ENCODE measurements at regions not wholly inside any gene's neighbourhood (a gene's known extent, or its start where the extent isn't known, plus 50 kb on each side); places are given as distances from the start of the nearest gene placed in this dataset.

DNA sequence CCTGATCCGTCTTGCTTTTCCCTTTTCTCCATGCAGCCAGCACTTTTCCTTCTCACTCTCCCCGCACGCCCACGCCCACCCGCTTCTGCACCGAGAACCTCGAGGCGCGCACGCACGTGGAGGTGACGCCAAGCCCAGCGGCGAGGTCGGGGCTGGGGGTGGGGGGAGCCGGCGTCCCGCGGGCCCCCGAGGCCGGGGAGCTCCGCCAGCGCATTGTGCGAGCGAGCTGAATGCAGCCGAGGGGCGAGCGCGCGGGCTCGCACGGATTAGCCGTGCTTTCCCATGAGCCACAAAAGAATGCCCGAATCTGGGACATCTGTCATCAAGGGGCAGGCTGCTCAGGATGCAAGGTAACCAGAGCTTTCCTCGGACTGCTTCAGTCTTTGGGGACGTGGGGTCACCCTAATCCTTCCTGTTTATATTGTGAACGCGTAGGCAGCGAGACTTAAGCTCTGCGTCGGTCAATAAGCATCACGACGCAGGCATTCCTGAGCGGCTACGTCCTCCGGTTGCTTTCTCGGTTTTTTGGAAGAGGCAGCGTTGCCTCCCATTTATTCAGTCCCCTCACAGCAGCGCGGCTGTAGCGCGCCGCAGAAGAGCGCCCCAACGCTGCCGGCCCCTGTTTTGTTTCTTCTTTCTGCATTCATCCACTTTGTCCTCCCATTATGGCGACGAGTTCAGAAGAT is 67.3 kb upstream of the AKT3 start:
- no peak for TF ChIP-seq POLR2A (IDR thresholded peaks at IDR 0.05)
- TF ChIP-seq, protein P1, sequence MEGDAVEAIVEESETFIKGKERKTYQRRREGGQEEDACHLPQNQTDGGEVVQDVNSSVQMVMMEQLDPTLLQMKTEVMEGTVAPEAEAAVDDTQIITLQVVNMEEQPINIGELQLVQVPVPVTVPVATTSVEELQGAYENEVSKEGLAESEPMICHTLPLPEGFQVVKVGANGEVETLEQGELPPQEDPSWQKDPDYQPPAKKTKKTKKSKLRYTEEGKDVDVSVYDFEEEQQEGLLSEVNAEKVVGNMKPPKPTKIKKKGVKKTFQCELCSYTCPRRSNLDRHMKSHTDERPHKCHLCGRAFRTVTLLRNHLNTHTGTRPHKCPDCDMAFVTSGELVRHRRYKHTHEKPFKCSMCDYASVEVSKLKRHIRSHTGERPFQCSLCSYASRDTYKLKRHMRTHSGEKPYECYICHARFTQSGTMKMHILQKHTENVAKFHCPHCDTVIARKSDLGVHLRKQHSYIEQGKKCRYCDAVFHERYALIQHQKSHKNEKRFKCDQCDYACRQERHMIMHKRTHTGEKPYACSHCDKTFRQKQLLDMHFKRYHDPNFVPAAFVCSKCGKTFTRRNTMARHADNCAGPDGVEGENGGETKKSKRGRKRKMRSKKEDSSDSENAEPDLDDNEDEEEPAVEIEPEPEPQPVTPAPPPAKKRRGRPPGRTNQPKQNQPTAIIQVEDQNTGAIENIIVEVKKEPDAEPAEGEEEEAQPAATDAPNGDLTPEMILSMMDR (IDR thresholded peaks at IDR 0.05) = peak in 1 of 6 experiments; percentile 5
- intact Hi-C loops (cut with DNase I) = no loop called here
- Histone ChIP-seq H3K27ac (peak overlapping the region in 1 of 4 donors; percentile 16), H3K4me1 (peaks cover 10 to 21% (median 14%) of the 10 kb centered on the region in 3 donors), H3K36me3 (no peaks in the 10 kb centered on the region), H3K4me3 (peak overlapping the region; percentile 19 to 65 (median 44)), H3K27me3 (peaks cover 0 to 44% (median 0%) of the 10 kb centered on the region in 4 donors), H3K9me3 (no peaks in the 10 kb centered on the region)
- WGBS, 2 donors = 1 to 5% methylated on average over 29 to 31 of the region's 58 CpGs
- no peak for DNase-seq

- H3K4me3 ChIP-seq = no peak overlapping the region
- peaks cover 10 to 21% (median 14%) of the 10 kb centered on the region in 3 donors for H3K4me1 ChIP-seq
- no peak overlapping the region for H3K27ac ChIP-seq
- WGBS, 2 donors = 23 to 26% methylated on average over 4 of the region's 4 CpGs
- intact Hi-C loops (cut with DNase I) = no loop called here
- no peaks in the 10 kb centered on the region for H3K9me3 ChIP-seq
- no peak for DNase-seq
- TF ChIP-seq, protein P1 (IDR thresholded peaks at IDR 0.05) = no peak
- TF ChIP-seq POLR2A (IDR thresholded peaks at IDR 0.05) = no peak
- H3K27me3 ChIP-seq = peaks cover 0 to 44% (median 0%) of the 10 kb centered on the region in 4 donors
- no peaks in the 10 kb centered on the region for H3K36me3 ChIP-seq
Measured at GRCh38 chr1:243916160-243916559, 66.1 kb upstream of the AKT3 start.

DNA sequence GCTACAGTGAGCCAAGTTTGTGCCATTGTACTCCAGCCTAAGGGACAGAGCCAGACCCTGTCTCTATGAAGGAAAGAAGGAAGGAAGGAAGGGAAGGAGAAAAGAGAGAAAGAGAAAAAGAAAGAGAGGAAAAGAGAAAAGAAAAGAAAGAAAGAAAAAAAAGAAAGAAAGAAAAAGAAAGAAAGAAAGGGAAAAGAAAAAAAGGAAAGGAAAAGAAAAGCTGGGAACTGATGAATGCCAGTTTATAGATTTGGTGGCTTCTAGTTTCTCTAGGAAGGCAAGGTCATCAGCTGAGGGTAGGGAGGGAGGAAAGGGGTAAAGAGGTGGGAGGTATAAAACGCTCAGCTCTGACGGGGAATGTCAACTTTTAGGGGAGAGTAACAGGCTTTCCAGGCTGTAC is 62.3 kb upstream of the AKT3 start:
- TF ChIP-seq, protein P1 (IDR thresholded peaks at IDR 0.05) = no peak
- no peak for TF ChIP-seq POLR2A (IDR thresholded peaks at IDR 0.05)
- intact Hi-C loops (cut with DNase I) = no loop called here
- H3K27ac ChIP-seq = no peak overlapping the region
- no peak overlapping the region for H3K4me3 ChIP-seq
- H3K4me1 ChIP-seq = peaks cover 10 to 11% (median 11%) of the 10 kb centered on the region in 3 donors
- H3K9me3 ChIP-seq = no peaks in the 10 kb centered on the region
- WGBS, 2 donors = 77 to 91% methylated on average over 2 of the region's 2 CpGs
- no peak for DNase-seq
- no peaks in the 10 kb centered on the region for H3K36me3 ChIP-seq
- H3K27me3 ChIP-seq = peaks cover 0 to 33% (median 0%) of the 10 kb centered on the region in 4 donors

- H3K4me1 ChIP-seq = no peaks in the 10 kb centered on the region
- H3K27me3 ChIP-seq = peaks cover 0 to 16% (median 0%) of the 10 kb centered on the region in 4 donors
- DNase-seq = no peak
- H3K27ac ChIP-seq = no peak overlapping the region
- no peak for TF ChIP-seq POLR2A (IDR thresholded peaks at IDR 0.05)
- TF ChIP-seq, protein P1 (IDR thresholded peaks at IDR 0.05) = no peak
- H3K4me3 ChIP-seq = no peak overlapping the region
- H3K36me3 ChIP-seq = no peaks in the 10 kb centered on the region
- intact Hi-C loops (cut with DNase I) = no loop called here
- 71 to 76% methylated on average over 6 of the region's 6 CpGs for WGBS, 2 donors
- no peaks in the 10 kb centered on the region for H3K9me3 ChIP-seq
Measured at GRCh38 chr1:243910607-243911006, 60.6 kb upstream of the AKT3 start.

DNA sequence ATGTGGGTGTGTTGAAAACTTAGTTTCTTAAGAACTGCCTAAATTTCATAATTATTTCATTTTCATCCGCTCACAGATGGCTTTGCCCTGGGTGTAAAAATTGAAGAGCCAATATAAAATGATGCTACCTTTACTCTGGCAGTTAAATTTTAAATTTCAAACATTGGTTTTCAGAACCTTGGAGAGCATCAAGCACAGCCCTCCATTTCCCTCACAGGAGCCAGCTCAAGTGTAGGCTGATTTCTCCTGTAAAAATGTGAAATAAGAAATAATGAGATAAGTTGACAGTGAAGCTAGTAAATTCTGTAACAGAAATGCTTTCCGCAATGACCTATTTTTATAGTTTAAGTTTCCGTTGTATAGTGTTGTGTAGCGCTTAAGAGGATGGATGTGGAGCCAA is 53.9 kb upstream of the AKT3 start:
- Histone ChIP-seq H3K4me1 (no peaks in the 10 kb centered on the region), H3K27me3 (peaks cover 0 to 6% (median 0%) of the 10 kb centered on the region in 4 donors), H3K36me3 (no peaks in the 10 kb centered on the region), H3K27ac (no peak overlapping the region), H3K9me3 (no peaks in the 10 kb centered on the region), H3K4me3 (no peak overlapping the region)
- no peak for DNase-seq
- intact Hi-C loops (cut with DNase I) = no loop called here
- WGBS, 2 donors = 86 to 91% methylated on average over 4 of the region's 4 CpGs
- TF ChIP-seq, protein P1 (IDR thresholded peaks at IDR 0.05) = no peak
- no peak for TF ChIP-seq POLR2A (IDR thresholded peaks at IDR 0.05)

Data from esophagus squamous epithelium (tissue), 5 donors.